ENCODE measurements at regions not wholly inside any gene's neighbourhood (a gene's known extent, or its start where the extent isn't known, plus 50 kb on each side); places are given as distances from the start of the nearest gene placed in this dataset.

DNA sequence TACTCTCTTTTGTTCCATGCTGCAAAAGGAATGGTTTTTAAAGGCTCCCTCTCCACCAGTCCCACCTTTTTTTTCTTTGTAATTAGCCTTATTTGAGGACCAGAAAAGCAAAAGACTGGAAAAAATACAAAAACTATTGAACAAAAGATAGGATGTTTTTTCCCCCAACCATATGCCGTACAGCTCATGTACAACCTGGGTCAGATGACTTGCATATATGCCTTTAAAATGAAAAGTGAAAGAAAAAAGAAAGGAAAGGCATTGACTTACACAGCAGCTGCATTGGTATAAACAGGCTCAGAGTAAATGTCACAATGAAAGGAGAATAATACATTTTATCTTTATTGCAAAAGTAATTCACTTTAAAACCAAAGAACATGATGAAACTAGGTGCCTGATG is 69.5 kb upstream of the CMC1 start:
- peak; percentile 12 for DNase-seq

DNA sequence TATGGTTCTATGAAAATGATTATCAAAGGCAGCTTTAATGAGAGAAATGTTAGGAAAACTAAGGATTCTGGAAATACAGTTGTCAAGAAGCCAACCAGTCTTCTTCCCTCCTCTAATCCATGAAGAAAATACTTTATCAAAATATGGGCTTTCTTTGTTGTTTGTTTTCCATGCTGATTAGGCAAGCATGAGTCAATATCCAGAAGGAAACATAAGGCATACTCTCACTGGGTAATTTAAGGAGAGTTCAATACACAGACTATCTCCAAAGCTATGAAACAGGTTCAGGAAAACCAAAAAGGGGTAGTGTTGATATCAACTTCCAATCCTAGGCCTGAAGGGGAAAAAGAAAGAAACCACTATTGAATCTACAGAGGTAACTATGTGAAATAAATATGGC is 68.7 kb upstream of the CMC1 start:
- no peak for DNase-seq

DNA sequence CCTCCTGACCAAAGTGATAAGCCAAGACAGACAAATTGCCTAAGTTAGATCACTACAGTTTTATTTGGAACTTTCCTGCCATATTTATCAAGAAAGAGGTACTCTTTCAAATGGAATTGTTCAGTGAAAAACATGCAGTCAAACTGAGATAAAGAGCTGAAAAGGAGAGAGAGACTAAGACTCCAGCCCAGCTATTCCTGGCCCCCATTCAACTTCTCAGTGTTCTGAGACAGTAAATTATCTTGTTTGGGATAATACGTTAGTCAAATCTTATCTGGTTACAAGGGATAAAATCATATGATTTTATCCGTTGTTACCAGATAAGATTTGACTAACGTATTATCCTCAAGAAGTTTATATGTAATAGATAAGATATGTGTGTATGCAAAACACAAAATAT is 67.6 kb upstream of the CMC1 start:
- DNase-seq: no peak

DNA sequence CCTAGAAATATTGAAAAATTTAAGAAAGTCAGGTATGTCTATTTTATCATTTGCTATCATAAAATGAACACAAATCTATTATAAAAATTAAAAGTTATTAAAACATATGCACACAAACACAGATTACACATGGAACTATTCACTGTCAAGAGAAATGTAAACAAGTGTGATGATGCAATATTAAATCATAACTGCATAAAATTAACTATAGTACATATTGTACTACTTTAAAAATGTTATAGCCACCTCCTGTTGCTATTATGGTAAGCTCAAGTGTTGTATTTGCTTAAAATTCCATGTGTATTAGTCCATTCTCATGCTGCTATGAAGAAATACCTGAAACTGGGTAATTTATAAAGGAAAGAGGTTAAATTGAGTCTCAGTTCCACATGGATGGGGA is 54.7 kb upstream of the CMC1 start:
- no peak for DNase-seq

DNA sequence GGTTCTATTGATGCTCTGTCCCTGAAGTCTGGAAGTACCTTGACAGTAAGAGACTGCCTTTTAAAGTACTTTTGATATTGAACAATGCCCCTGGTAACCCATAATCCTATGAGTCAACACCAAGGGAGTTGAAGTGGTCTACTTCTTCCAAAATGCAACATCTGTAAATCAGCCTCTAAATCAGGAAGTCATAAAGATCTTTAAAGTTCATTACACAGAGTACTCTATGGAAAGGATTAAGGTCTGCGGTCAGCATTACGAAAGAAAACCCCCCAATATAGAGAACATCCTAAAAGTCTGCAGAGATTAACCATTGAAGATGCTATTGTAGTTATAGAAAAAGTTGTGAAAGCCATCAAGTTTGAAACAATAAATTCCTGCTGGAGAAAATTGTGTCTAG is 52.7 kb upstream of the CMC1 start:
- no peak for DNase-seq

DNA sequence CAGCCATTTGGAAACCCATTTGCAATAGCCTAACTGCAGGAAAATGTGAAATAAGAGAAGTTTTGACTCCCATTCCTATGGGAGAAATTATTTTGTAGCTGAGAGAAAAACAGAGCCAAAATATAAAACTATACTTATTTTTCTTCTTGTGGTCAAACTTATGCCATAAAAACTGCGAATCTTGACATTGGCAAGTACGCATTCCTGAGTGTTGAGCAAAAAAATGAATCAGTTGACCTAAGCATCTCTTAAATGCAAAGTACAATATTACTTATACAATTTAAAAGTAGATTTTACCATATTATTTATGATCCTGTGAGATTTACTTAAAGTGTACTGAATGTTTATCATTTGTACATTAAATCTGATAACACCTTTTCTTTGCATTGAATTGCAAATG is 50.1 kb upstream of the CMC1 start:
- no peak for DNase-seq

All from inflammatory macrophage treated with lipopolysaccharide for 4 hours (primary cell).